GM20431 (cell line): ENCODE measurements at regions not wholly inside any gene's neighbourhood (a gene's known extent, or its start where the extent isn't known, plus 50 kb on each side); places are given as distances from the start of the nearest gene placed in this dataset.

Source experiments
- in situ Hi-C: fragments of 300-500 bp; cut with MseI, MboI; formaldehyde crosslinking; loops from one replicate; pipeline ENCODE4 v1.15.0; 2020; ENCODE audit warnings: low sequenced_read_pairs; ENCODE audit not compliant: unreplicated experiment

DNA sequence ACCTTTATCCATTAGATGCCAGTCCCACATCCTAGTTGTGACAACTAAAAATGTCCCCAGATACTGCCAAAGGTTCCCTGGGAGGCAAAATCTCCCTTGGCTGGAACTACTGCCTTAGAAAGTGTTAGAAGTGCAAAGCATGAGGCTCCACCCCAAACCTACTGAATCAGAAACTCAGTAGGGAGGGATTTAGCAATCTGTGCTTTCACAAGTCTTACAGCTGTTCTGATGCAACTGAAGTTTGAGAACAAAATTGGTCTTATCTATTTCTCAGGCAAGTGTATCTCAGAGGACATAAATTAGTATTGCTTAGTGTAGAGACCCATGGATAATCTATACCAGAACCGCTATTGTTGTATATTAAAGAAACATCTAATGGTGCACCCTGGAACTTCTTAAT lies 70.2 kb downstream of the CLDN1 start:
- in situ Hi-C loops = no loop called here

DNA sequence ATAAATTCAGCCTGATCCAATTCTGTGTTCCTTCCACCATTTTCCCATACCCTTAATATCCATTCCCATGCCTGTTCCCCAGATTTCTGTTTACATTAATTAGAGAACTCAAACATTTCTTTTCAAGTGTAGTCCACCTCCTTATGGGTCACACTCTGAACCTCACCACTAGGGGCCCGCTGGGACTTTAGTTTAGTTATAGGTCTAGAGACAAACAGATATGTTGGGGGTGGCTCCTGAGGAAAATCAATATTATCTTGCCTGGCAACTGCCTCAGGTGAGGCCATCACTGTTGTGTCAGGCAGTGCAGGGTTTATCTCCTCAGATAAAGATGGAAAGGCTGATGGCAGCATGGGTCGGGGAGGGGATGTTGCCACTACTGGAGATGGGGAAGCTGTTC lies 72.8 kb downstream of the CLDN1 start:
- in situ Hi-C loops = no loop called here

DNA sequence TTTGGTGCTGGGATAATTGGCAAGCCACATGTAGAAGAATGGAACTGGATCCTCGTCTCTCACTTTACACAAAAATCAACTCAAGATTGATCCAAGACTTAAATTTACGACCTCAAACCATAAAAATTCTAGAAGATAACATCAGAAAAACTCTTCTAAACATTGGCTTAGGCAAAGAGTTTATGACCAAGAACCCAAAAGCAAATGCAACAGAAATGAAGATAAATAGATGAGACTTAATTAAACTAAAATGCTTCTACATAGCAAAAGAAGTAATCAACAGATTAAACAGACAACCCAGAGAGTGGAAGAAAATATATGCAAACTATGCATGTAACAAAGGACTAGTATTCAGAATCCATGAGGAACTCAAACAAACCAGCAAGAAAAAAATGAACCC lies 80.1 kb downstream of the CLDN1 start:
- in situ Hi-C loops = no loop called here

DNA sequence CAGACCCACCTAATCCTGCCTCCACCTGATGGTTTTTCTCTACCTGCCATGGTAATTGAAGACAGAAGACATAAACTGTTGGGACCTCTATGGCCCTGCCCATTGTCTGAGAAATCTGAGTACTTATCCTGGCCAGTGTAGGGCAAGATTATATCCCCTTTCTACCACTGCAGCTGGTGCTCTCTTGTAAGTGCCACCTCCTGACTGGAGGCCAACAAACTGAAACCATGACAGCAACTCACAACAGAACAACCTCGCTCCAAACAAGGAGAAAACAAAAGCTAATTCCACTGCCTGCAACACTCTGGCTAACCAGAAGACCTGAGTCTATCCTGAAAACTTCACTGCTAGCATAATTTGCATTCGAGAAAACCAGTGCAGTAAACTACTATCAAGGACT lies 82.9 kb downstream of the CLDN1 start:
- in situ Hi-C loops = no loop called here

DNA sequence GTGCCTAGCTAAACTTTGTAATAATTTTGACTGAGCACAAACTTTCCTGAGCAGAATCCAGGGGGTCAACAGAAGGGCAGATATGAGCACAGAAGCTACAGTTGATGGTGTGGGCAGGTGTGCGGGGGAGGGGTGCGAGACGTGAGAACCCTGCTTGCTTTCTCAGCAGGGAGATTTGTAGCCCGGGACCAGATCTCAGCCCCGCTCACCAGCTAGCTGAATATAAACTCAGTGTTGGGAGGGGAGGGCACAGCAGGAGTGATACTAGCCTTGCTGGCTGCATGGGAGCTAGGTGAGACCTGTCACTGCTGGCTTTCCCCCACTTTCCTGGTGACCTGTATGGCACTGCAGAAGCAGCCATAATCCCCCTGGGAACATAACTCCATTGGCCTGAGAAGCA lies 83.4 kb downstream of the CLDN1 start:
- in situ Hi-C loops = no loop called here

DNA sequence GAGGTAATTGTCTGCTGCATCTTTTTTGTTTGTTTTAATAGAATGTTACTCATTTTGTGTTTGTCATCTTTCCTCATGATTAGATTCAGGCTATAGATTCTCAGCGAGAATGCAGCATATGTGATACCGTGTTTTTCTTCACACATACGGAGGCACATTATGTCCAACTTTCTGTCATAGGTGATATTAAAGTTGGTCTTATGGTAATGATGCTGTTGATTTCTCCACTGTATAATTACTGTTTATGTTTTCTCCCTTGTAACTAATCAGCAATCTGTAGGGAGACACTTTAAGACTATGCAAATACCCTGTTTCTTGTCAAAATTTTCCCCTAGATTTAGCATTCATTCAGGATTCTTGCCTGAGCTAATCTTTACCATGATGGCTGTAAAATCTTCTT lies 87.6 kb downstream of the CLDN1 start:
- in situ Hi-C loops = no loop called here

DNA sequence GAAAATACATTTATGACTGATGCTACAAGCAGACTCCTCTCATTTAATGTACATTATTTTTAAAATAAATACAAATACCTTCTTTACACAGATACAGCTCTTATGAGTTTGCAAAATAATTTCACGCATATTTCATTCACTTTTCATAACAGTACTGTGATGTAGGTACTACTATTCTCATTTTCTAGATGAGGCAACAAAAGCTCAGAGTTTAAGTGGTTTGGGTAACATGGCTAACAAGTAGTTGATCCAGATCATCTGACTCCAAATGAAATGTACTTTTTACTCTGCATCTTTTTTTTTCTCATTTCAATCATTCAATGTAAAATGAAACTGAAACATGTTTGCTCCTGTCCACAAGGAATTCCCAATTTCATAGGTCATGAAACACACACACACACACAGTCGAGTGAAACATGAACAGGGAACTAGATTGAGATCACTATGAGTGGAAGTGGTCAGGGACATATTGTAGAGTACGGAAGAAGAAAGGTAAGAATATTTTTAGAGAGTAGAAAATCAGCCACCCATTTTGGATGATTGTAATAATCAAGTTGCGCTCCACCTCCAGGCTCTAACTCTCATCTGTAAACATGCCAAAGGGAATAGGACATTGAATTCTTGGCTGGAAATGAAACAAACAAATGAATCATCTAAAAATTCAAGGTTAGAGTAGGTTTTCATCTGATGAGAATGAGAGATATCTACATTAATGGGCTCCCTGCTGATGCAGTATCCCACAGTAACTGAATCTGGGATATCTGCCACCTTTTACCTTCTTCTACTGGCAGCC lies 92.4 kb downstream of the CLDN1 start:
- in situ Hi-C loops = no loop called here

DNA sequence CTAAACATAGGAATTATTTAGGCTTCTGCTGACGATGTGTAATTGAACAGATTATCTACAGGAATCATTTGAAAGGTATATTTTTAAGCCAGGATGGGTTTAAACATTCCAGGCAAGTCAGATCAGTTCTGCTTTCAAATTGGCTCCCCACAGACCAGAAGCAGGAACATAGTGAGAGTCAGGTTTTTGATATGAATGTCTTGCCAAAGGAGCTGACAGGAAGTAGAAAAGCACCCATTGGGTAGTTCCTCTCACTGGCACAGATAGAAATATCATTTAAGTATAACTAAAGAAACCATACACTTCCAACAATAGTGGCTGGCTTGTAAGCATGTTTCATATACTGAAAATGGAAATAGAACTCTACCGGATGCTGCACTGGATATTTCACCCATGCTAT lies 95.2 kb downstream of the CLDN1 start:
- in situ Hi-C loops = no loop called here

DNA sequence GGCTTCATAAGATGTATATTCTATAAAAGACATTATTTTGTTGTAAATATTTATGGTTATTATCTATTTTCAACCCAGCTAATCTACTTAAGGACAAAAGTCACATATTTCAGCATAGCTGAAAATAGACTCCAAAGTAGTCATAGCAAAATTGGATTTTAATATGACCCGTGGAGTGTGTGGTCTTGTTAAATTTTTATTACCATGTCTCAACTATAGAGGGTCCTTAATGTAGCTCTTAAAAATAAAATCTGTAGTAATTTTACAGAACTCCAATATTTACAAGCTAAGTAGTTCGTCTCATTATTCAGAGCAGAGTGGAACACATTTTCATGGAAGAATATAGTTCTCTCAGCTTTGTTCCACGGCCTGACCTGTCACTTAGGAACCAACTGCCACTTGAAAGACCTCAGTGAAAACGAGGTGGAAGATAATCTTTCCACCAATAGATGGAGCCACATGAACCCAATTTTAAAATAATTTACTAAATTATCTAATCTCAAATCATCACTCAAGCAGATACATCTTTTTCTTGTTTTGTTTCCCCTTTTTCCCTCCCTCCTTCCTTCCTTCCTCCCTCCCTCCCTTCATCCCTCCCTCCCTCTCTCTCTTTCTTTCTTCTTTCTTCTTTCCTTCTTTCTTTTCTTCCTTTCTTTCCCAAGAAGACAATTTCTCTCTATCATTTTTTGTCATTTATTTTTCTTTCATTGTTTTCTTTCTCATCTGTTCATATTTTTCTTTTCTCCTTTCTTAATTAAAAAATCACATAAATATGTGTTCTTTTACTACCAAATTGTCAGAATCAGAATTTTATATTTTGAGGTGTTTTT lies 97.2 kb downstream of the CLDN1 start:
- in situ Hi-C loops = loop anchor here (25.0 kb wide), 1 partner anchor 263 kb away; no protein-coding TSS in a partner anchor

DNA sequence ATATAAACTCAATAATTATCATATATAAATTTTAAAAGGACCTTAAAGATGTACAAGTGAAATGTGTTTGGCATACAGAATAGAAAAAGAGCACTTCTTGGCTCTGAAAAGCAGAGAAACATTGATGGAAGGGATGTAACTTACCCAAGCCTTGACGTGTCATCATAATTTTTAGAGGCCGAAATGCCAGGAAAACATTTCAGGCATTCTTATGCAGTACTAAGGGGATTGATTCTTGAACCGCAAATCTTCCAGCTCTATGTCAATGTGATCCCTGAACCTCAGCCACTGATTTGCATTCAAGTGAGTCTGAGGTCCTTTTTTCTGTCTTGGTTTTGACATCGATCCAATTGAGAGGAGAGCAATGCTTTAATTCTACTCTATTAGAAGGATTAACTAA lies 97.8 kb downstream of the CLDN1 start:
- in situ Hi-C loops = loop anchor here (25.0 kb wide), 1 partner anchor 262 kb away; no protein-coding TSS in a partner anchor

DNA sequence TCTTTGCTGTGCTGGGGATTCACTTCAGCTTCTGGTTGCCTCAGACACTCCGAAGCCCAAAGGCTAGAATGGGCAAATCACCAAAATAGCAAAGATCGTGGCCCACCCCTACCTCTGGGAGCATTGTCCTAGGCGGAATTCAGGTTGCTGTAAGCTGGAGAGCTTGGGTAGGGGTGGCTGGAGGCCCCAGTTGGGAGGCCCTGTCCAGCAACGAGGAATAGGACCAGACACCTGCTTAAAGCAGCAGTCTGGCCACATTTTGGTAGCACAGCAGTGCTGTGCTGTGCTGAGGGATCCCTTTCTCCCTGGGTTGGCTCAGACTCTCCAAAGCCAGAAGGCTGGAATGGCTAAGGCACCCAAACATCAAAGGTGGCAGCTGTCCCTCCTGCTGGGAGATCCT lies 99.3 kb downstream of the CLDN1 start:
- in situ Hi-C loops = loop anchor here (25.0 kb wide), 1 partner anchor 261 kb away; no protein-coding TSS in a partner anchor

DNA sequence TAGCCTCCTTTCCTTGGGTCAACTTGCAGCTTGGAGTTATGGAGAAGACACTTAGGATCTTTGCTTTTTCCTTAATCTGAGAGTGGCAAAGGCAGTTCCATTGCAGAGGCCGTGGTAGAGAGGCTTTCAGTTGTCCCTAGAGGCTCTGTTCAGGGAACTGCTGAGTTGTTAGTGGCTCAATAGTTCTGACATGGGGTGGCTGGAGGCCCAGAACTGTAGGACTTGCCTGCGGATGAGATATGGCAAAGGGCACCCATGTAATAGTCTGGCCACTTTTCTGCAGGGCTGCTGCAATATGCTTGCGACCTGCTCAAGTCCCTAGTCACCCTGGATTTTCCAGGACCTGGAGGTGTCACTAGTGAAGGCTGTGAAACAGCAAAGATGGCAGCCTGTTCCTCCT lies 99.9 kb downstream of the CLDN1 start:
- in situ Hi-C loops = loop anchor here (25.0 kb wide), 1 partner anchor 260 kb away; no protein-coding TSS in a partner anchor

DNA sequence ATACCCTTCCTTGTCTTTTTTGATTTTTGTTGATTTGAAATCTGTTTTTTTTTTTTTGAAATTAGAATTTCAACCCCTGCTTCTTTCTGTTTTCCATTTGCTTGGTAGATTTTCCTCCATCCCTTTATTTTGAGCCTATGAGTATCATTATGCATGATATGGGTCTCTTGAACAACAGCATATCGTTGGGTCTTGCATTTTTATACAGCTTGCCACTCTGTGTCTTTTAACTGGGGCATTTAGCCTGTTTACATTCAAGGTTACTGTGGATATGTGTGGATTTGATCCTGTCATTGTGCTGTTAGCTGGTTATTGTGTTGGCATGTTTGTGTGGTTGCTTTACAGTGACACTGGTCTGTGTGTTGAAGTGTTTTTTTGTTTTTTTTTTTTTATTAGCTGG lies 99.7 kb upstream of the P3H2 start:
- in situ Hi-C loops = loop anchor here (25.0 kb wide), 1 partner anchor 258 kb away; no protein-coding TSS in a partner anchor

DNA sequence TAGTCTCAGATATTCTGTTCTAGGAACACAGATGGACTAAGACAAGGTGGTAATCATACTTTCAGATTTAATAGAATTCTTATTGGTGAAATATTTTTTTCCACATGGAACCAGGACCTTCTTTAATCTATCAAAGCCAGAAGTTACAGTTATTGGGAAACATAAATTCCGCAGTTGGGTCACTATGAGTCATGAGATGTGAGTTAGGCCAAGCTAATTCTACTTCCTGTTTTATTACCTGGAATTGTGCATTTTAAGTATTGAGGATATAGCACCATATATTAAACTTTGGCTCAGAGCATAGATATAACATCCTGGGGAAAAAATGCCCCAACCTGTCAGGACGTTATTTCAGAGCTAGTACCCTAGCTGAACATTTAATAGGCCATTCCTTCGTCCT lies 96.4 kb upstream of the P3H2 start:
- in situ Hi-C loops = loop anchor here (25.0 kb wide), 1 partner anchor 255 kb away; no protein-coding TSS in a partner anchor

DNA sequence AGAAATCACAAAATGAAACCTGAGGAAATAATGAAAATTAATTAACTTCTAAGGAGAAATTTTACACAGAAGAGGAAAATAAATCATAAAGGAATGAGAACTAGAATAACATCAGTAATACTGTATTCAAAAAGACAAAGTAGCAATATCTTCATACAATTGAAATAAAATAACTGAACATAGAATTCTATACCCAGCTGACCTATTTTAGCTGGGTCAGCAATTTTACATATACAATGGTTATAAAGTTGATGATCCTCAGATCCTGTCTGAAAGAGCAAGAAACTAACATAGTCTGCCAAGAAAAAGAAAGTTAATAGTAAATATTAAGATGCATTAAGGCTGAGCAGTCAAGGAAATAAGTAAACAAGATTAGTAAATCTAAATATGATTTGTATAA lies 93.0 kb upstream of the P3H2 start:
- in situ Hi-C loops = loop anchor here (25.0 kb wide), 1 partner anchor 251 kb away; no protein-coding TSS in a partner anchor

DNA sequence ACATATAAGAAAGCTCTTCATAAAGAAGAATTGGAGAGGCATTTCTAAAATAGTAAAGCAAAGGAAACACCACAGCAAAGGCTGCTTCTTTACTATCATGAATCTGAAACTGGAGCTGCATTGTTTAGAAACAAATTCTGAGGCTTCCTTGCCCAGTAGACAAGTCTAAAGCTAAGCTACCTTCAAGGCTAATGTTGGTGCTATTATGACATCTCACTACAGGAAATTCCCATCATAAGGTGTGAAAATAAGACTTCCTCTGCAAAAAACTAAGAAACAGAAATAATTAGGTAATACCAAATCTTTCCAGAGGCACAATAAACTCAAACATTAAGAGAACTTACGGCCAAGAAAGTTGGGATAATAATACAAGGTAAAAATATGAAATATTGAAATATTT lies 89.9 kb upstream of the P3H2 start:
- in situ Hi-C loops = loop anchor here (25.0 kb wide), 1 partner anchor 248 kb away; no protein-coding TSS in a partner anchor

DNA sequence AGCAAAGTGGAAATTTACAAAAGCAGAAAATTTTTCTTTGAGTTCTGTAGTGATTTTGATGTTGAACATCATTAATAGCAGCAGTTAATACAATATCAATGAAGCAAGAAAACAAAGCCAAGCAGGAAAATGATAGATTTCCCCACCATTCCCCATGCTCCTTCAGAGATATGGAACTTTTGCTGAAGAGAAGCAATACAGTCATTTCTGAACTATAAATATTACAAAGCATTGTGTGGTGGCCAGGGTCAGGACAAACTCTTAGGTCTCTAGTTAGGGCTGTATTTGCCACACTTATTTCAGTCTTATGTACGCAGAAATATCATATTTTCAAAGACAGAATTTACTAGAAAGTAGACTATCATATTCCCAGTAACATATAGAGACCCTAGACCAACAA lies 88.8 kb upstream of the P3H2 start:
- in situ Hi-C loops = loop anchor here (25.0 kb wide), 1 partner anchor 247 kb away; no protein-coding TSS in a partner anchor

DNA sequence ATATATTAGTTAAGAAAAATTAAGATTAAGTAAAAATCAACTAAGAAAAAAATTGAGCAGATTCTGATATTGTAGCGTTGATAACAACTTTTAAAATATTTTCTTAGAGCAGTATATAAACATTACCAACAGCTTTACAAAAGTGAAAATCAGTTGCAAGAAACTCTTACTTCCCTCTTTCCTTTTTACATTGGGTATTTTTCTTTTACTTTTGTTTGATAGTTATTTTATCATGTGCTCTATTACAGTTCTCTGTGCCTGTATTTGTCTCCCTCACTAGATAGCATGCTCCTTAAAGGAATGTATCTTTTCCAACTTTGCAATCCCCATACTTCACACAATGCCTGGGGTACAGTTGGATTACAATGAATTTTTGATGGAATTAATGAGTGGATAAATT lies 87.5 kb upstream of the P3H2 start:
- in situ Hi-C loops = loop anchor here (25.0 kb wide), 1 partner anchor 246 kb away; no protein-coding TSS in a partner anchor

DNA sequence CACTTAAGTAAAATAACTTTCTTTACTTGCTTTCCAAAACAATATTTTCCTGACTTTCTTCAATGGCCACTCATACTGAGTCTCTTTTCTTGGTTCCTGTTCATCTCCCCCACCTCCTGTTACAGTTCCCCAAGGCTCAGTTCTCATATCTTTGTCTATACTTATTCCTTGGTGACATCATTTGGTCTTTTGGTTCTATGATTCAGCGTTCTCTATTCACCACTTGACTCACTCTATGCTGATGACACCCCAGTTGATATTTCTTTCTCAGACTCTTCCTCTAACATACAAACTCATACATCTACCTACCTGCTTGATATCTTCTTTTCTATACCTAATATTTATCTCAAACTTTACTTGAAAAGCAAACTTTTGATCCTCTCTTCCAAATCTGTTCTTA lies 85.0 kb upstream of the P3H2 start:
- in situ Hi-C loops = loop anchor here (25.0 kb wide), 1 partner anchor 243 kb away; no protein-coding TSS in a partner anchor

DNA sequence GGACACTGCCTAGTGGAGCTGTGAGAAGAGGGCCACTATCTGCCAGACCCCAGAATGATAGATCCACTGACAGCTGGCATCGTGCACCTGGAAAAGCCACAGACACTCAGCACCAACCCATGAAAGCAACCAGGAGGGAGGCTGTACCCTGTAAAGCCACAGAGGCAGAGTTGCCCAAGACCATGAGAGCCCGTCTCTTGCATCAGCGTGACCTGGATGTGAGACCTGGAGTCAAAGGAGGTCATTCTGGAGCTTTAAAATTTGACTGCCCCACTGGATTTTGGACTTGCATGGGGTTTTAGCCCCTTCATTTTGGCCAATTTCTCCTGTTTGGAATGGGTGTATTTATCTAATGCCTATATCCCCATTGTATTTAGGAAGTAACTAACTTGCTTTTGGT lies 83.5 kb upstream of the P3H2 start:
- in situ Hi-C loops = loop anchor here (25.0 kb wide), 1 partner anchor 242 kb away; no protein-coding TSS in a partner anchor

DNA sequence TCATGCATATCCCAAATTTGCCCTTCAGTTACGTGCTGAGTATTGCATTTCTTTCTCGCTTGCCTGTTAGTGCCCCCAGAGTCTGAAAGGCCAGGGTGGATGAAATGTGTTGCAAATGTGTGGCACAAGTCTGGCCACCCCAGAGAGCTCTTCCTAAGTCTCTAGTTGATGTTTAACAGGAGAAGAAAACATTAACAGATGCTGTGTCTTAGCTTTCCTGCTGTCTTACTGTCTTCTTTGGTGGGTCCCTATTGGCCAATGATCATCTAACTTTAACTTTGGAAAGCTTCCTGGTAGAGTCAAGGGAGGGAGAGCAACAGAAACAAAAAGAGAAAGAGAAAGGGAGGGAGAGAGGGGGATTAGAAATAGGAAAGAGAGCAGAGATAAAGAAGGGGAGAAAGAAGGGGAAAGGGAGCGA lies 76.7 kb upstream of the P3H2 start:
- in situ Hi-C loops = no loop called here
